IMR-90 (cell line): ENCODE measurements at regions not wholly inside any gene's neighbourhood (a gene's known extent, or its start where the extent isn't known, plus 50 kb on each side); places are given as distances from the start of the nearest gene placed in this dataset.

Experiments used
- ATAC-seq: fragments of 200-7000 bp; cut with Tn5 transposase; 2 replicates; pipeline ENCODE4 v1.9.1; 2020; ENCODE audit warnings: low read depth, mild to moderate bottlenecking, moderate library complexity
- BruUV-seq: library from RNA; stranded (reverse); fragments of 400-500 nt; replicated peaks from 2 replicates; lab custom pipeline; 2021; lab: Mats Ljungman, UMichigan
- CTCF ChIA-PET: fragments of 300-600 bp; formaldehyde crosslinking; extraction: SDS; loops from one replicate; lab custom pipeline; 2021; ENCODE audit warnings: antibody characterized with exemption; lab: Yijun Ruan, JAX
- POLR2A ChIA-PET: fragments of 300-600 bp; sonication (Branson Sonifier 250); formaldehyde crosslinking; loops from one replicate; lab custom pipeline; 2022; ENCODE audit warnings: antibody characterized with exemption; ENCODE audit not compliant: unreplicated experiment; lab: Charles Lee
- DNase-seq: peaks from one replicate; pipeline ENCODE4 v3.0.0; 2013
- H2AFZ ChIP-seq: replicated peaks from 2 replicates; pipeline ENCODE3; 2013; ENCODE audit warnings: low read length, mild to moderate bottlenecking; ENCODE audit not compliant: poor library complexity
- H2AK5ac ChIP-seq: 2 replicates; pipeline ENCODE4 v1.6.1; 2013; ENCODE audit warnings: low read depth, low read length, inconsistent platforms
- H2AK9ac ChIP-seq: replicated peaks from 2 replicates; pipeline ENCODE3; 2013; ENCODE audit warnings: mild to moderate bottlenecking, low read depth, low read length, moderate library complexity; ENCODE audit not compliant: poor library complexity
- H2BK120ac ChIP-seq: 2 replicates; pipeline ENCODE4 v1.6.1; 2013; ENCODE audit warnings: low read depth, low read length, inconsistent platforms
- H2BK15ac ChIP-seq: 3 replicates; pipeline ENCODE4 v1.6.1; 2013; ENCODE audit warnings: low read depth, low read length, inconsistent platforms
- H2BK20ac ChIP-seq: 2 replicates; pipeline ENCODE4 v1.6.1; 2013; ENCODE audit warnings: low read depth, mild to moderate bottlenecking, inconsistent platforms, low read length, moderate library complexity
- H2BK5ac ChIP-seq: 2 replicates; pipeline ENCODE4 v1.6.1; 2013; ENCODE audit warnings: mild to moderate bottlenecking, low read depth, low read length, inconsistent platforms; ENCODE audit not compliant: poor library complexity, severe bottlenecking
- H3K14ac ChIP-seq: replicated peaks from 2 replicates; pipeline ENCODE4 v1.6.1; 2013; ENCODE audit warnings: low read depth, low read length, inconsistent platforms
- H3K18ac ChIP-seq: 2 replicates; pipeline ENCODE4 v1.6.1; 2013; ENCODE audit warnings: low read depth, low read length, control low read depth
- H3K23ac ChIP-seq: 2 replicates; pipeline ENCODE4 v1.6.1; 2013; ENCODE audit warnings: low read depth, low read length, inconsistent platforms
- H3K27ac ChIP-seq: 2 replicates; pipeline ENCODE4 v1.5.1; 2013; ENCODE audit warnings: mild to moderate bottlenecking, control low read depth, low read length; ENCODE audit not compliant: insufficient read depth
- H3K27me3 ChIP-seq: 2 replicates; pipeline ENCODE4 v1.6.1; 2013; ENCODE audit warnings: low read length; ENCODE audit not compliant: control insufficient read depth, insufficient read depth
- H3K36me3 ChIP-seq: 2 replicates; pipeline ENCODE4 v1.6.1; 2013; ENCODE audit warnings: low read length, mixed read lengths; ENCODE audit not compliant: control insufficient read depth, insufficient read depth
- H3K4ac ChIP-seq: 2 replicates; pipeline ENCODE4 v1.6.1; 2013; ENCODE audit warnings: low read depth, low read length, inconsistent platforms
- H3K4me1 ChIP-seq: 2 replicates; pipeline ENCODE4 v1.6.1; 2013; ENCODE audit warnings: low read length, mixed read lengths; ENCODE audit not compliant: control insufficient read depth, insufficient read depth
- H3K4me2 ChIP-seq: 2 replicates; pipeline ENCODE4 v1.6.1; 2013; ENCODE audit warnings: low read depth, mild to moderate bottlenecking, control low read depth, low read length, moderate library complexity
- H3K4me3 ChIP-seq: 2 replicates; pipeline ENCODE4 v1.5.1; 2013; ENCODE audit warnings: low read depth, mild to moderate bottlenecking, control low read depth, low read length, moderate library complexity; ENCODE audit not compliant: insufficient read depth
- H3K56ac ChIP-seq: 2 replicates; pipeline ENCODE4 v1.6.1; 2013; ENCODE audit warnings: low read length, inconsistent platforms; ENCODE audit not compliant: insufficient read depth; ENCODE audit errors: extremely low read depth
- H3K79me1 ChIP-seq, 2 experiments: 2 replicates each; pipeline ENCODE4 v1.6.1; 2013; ENCODE audit warnings: low read length in 2 of 2, inconsistent platforms in 1 of 2, low read depth in 1 of 2
- H3K9ac ChIP-seq: 2 replicates; pipeline ENCODE4 v1.6.1; 2013; ENCODE audit warnings: low read depth, low read length, control low read depth
- H3K9me1 ChIP-seq: 2 replicates; pipeline ENCODE4 v1.6.1; 2013; ENCODE audit warnings: low read length, inconsistent platforms; ENCODE audit not compliant: insufficient read depth
- H3K9me3 ChIP-seq: 2 replicates; pipeline ENCODE4 v1.6.1; 2013; ENCODE audit warnings: low read length; ENCODE audit not compliant: control insufficient read depth, insufficient read depth
- H4K20me1 ChIP-seq: 2 replicates; pipeline ENCODE4 v1.6.1; 2013; ENCODE audit warnings: low read length, inconsistent platforms; ENCODE audit not compliant: insufficient read depth
- H4K5ac ChIP-seq: 2 replicates; pipeline ENCODE4 v1.6.1; 2013; ENCODE audit warnings: mild to moderate bottlenecking, low read depth, low read length, control low read depth
- H4K8ac ChIP-seq, 2 experiments: 2 replicates each; pipeline ENCODE4 v1.6.1; 2013; ENCODE audit warnings: low read depth in 2 of 2, low read length in 2 of 2, control low read depth in 1 of 2, inconsistent platforms in 1 of 2
- H4K91ac ChIP-seq: 2 replicates; pipeline ENCODE4 v1.6.1; 2013; ENCODE audit warnings: low read depth, low read length, inconsistent platforms; ENCODE audit not compliant: insufficient read depth
- CEBPB ChIP-seq: IDR thresholded peaks from 2 replicates; pipeline ENCODE4 v1.6.1; 2012; ENCODE audit warnings: low read depth, low read length, improper control_type of control experiment
- MAZ ChIP-seq: IDR thresholded peaks from 2 replicates; pipeline ENCODE4 v1.6.1; 2012; ENCODE audit warnings: low read depth, mild to moderate bottlenecking, low read length, improper control_type of control experiment, moderate library complexity, borderline replicate concordance
- RCOR1 ChIP-seq: IDR thresholded peaks from 2 replicates; pipeline ENCODE4 v1.6.1; 2012; ENCODE audit warnings: mild to moderate bottlenecking, low read length, improper control_type of control experiment; ENCODE audit not compliant: insufficient replicate concordance
- WGBS, 2 experiments: methylation state at CpG; one replicate each; pipeline versions ENCODE4 v1.1.5 to v1.1.7; 2013; ENCODE audit warnings: missing lambda C conversion rate in 2 of 2; ENCODE audit not compliant: insufficient read length in 1 of 2; ENCODE audit errors: extremely low coverage in 2 of 2; 5-methylcytosine and 5-hydroxymethylcytosine counted together
- dilution Hi-C: fragments of 300-500 bp; cut with HindIII; formaldehyde crosslinking; loops from one replicate; pipeline ENCODE4 v1.14.3; 2018; ENCODE audit warnings: low sequenced_read_pairs; ENCODE audit not compliant: unreplicated experiment
- in situ Hi-C: fragments of 300-500 bp; cut with MboI; formaldehyde crosslinking; loops from 3 replicates; pipeline ENCODE4 v1.14.3; 2019; ENCODE audit warnings: low sequenced_read_pairs, inconsistent platforms, mixed read lengths
- intact Hi-C: fragments of 100-400 bp; cut with micrococcal nuclease; formaldehyde crosslinking; loops from 2 replicates; pipeline ENCODE4 v1.10.0; 2022
- TF ChIP-seq, protein P1 (sequence below): fragments of 150-350 bp; IDR thresholded peaks from 2 replicates; pipeline ENCODE4 v1.6.1; 2017; ENCODE audit warnings: mild to moderate bottlenecking, antibody characterized with exemption, low read length, low read depth

DNA sequence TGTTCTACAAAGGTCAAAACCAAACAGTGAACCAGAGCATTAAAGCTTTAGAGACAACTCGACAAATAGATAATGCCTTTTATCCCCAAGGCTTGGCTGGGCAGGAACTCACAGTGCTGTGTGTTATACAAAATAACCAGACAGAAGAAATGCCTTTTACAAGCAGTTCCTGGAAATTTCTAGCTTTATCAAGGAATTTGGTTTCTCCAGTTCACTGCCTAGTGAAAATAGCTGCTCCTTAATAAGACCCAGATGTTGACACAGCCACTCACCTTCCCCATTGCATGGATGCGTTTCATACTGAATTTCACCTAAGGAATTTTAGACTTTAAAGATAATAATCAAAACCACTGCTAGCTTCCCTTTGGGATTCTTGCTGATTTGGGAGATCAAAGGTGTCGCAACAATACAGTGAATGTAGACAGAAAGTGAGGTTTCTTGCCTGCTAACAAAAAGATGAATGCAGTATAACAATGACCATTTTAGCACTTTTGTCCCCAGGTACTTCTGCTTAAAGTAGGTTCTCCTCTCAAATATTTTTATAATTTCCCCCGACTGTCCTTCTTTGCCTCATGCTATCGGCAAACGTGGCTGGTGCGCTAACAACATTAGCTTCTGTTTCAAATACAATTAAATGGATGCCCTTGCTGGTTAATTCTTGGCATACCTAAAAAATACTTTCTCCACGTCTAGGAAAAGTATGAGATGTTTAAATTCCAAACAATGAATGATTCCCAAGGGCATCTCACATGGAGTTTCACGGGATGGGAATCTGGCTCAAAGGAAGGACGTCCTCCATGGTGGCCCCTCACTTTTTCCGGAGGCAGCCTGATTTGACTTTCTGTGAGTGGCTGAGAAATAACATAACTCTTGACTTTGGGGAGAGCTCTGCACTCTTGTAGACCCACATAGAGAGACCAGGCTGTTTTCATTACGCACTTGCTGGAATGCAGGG, 162.4 kb downstream of the C12orf75 start:
- no peak overlapping the region for H3K27ac ChIP-seq
- H3K9me3 ChIP-seq = peaks cover 4% of the 10 kb centered on the region
- no peak overlapping the region; the same call in 1 of the 2 replicates for H3K18ac ChIP-seq
- H2BK5ac ChIP-seq = no peak overlapping the region
- TF ChIP-seq CEBPB = peak; percentile 90
- TF ChIP-seq, protein P1, sequence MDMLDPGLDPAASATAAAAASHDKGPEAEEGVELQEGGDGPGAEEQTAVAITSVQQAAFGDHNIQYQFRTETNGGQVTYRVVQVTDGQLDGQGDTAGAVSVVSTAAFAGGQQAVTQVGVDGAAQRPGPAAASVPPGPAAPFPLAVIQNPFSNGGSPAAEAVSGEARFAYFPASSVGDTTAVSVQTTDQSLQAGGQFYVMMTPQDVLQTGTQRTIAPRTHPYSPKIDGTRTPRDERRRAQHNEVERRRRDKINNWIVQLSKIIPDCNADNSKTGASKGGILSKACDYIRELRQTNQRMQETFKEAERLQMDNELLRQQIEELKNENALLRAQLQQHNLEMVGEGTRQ = no peak
- no peak for TF ChIP-seq MAZ
- no peak for TF ChIP-seq RCOR1
- intact Hi-C loops = no loop called here
- no peak overlapping the region for H3K14ac ChIP-seq
- H3K4me3 ChIP-seq = no peak overlapping the region
- dilution Hi-C loops = no loop called here
- BruUV-seq = no TSS peak
- in situ Hi-C loops = no loop called here
- peak; percentile 42 for ATAC-seq
- H2BK20ac ChIP-seq = peak overlapping the region; percentile 26; the same call in 1 of the 2 replicates
- H3K4me1 ChIP-seq = peaks cover 6% of the 10 kb centered on the region
- no peak overlapping the region for H2AFZ ChIP-seq
- ChIA-PET CTCF (interaction anchor here (1.2 kb wide), 1 partner anchor 591 kb away, joined by 3 read pairs; no protein-coding TSS in a partner anchor), POLR2A (no interaction called here)
- H2BK15ac ChIP-seq = no peak overlapping the region
- no peak overlapping the region for H2BK120ac ChIP-seq
- H4K20me1 ChIP-seq = no peaks in the 10 kb centered on the region
- no peak overlapping the region for H2AK9ac ChIP-seq
- H3K4me2 ChIP-seq = no peak overlapping the region
- peak; percentile 43 for DNase-seq
- no peak overlapping the region for H2AK5ac ChIP-seq
- no peak overlapping the region for H4K91ac ChIP-seq
- no peaks in the 10 kb centered on the region for H3K36me3 ChIP-seq
- no peak overlapping the region for H3K23ac ChIP-seq
- no peaks in the 10 kb centered on the region for H3K79me1 ChIP-seq
- WGBS, 2 experiments = 0% methylated on average over 1 of the region's 12 CpGs; no CpG with 5 or more reads in 1 of the 2 experiments
- peak overlapping the region in 1 of 2 experiments; percentile 7; a peak in 1 of 4 replicates for H4K8ac ChIP-seq
- H3K27me3 ChIP-seq = no peaks in the 10 kb centered on the region
- no peak overlapping the region for H3K9ac ChIP-seq
- H3K9me1 ChIP-seq = no peaks in the 10 kb centered on the region
- no peak overlapping the region for H4K5ac ChIP-seq
- no peak overlapping the region for H3K56ac ChIP-seq
- 0 out of 2 replicates have a peak overlapping the region, but pooled peaks have one; percentile 8 for H3K4ac ChIP-seq
